ENCODE measurements at regions not wholly inside any gene's neighbourhood (a gene's known extent, or its start where the extent isn't known, plus 50 kb on each side); places are given as distances from the start of the nearest gene placed in this dataset.
"Not testable (repeated sequence)": the region's sequence is repeated elsewhere in the genome, so short reads cannot be mapped to it uniquely, and the experiment has no call there.

DNA sequence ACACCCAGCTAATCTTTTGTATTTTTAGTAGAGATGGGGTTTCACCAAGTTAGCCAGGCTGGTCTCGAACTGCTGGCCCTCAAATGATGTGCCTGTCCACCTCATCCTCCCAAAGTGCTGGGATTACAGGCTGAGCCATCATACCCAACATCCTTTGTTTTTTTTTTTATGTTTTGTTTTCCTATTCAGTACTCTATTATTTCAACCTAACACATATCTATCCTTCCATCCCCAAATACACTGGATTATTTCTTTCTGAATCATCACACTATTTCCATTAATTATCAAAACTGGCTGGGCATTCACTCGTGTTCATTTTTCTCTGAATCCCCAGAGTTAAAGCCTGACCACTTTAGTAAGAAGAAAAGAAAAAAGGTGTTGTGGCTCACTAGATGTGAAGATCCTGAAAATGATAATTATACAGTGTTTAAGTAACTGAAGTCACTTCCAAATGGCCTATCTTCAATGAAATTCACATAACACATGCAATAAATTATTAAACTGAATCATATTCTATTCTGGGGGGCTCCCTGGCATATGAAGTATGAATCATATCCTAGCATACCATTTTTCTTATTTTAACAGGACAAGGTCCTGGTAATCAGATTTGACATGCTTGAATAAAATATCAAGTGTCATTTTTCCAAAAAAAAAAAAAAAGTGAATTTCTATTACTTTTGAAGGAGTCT, 1754.2 kb downstream of the BRINP3 start:
- no peak for DNase-seq (ENCODE audit: low spot score)

DNA sequence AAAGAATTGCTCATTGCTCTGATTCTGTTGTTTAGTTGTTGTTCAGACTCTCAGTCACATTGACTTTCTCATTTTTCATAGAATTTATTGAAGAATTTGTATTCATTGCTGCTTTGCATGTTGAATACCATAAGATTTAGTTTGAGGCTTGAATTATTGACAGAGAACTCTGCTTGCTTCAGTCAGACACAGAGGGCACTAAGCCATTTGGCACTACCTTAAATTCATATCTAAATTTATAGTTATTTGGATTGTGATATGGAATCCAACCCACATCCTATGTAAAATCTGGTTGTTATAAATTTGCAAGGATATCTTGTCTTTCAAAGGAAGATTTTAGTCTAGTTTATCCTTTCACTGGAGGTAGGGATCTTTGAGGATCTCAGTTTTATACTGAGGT, 1748.6 kb downstream of the BRINP3 start:
- no peak for DNase-seq (ENCODE audit: low spot score)

DNA sequence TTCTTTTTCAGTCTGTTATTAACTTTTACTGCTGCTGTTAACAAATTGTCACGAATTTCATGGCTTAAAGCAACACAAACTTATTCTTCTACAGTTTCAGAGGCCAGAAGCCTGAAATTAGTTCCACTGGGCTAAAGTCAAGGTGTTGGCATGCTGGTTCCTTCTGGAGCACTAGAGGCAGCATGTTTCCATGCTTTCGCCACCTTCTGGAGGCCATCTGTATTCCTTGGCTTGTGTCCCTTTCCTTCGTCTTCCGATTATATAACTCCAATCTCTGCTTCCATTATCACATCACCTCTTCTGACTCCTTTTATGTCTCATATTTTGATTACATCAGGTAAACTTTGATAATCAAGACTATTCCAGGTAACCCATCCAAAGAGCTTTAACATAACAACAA, 1742.1 kb downstream of the BRINP3 start:
- DNase-seq (ENCODE audit: low spot score), result no peak

DNA sequence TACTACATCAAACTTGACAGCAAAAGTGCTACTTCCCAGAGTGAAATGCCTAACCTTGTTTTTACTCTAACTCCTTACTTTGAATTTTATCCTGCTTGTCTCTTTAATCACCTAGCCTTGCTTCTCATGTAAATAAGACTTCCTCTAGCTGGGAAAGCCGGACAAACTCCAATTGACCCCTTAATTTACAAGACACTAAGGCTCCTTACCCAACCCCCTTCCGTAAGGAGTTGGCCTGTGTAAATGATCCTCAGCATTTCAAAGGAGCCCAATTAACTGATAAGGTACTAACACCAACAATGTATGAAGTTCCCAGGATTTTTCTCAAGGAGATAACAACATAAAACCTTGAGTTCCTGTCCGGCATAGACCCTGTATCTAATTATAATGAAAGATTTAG, 1728.4 kb downstream of the BRINP3 start:
- DNase-seq (ENCODE audit: low spot score), result not testable (repeated sequence)

DNA sequence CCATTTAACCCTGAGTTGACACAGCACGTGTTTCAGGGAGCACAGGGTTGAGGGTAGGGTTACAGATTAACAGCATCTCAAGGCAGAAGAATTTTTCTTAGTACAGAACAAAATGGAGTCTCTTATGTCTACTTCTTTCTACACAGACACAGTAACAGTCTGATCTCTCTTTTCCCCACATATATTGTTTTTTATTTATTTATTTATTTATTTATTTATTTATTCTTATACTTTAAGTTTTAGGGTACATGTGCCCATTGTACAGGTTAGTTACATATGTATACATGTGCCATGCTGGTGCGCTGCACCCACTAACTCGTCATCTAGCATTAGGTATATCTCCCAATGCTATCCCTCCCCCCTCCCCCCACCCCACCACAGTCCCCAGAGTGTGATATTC, 1725.6 kb downstream of the BRINP3 start:
- DNase-seq (ENCODE audit: low spot score), result not testable (repeated sequence)

DNA sequence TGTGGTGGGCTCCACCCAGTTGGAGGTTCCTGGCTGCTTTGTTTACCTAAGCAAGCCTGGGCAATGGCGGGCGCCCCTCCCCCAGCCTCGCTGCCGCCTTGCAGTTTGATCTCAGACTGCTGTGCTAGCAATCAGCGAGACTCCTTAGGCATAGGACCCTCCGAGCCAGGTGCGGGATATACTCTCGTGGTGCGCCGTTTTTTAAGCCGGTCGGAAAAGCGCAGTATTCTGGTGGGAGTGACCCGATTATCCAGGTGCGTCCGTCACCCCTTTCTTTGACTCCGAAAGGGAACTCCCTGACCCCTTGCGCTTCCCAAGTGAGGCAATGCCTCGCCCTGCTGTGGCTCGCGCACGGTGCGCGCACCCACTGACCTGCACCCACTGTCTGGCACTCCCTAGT, 1719.9 kb downstream of the BRINP3 start:
- not testable (repeated sequence) for DNase-seq (ENCODE audit: low spot score)

DNA sequence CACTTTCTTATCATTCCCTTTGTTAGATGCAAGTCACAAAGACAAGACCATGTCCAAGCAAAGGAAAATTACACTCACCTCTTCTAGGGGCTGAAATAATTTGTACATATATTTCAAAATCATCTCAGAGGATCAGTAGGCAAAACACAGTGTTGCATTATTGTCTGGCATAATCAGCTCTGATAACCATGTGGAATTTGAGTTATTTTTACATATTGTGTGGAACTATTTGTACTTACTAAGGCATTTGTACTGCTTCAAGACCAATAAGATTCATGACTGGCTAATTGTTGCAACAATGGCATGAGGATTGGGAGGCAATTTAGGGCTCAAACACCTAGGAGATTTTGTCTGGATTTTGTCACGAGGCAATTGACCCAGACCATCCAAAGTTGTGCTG, 1716.4 kb downstream of the BRINP3 start:
- DNase-seq (ENCODE audit: low spot score), result no peak

DNA sequence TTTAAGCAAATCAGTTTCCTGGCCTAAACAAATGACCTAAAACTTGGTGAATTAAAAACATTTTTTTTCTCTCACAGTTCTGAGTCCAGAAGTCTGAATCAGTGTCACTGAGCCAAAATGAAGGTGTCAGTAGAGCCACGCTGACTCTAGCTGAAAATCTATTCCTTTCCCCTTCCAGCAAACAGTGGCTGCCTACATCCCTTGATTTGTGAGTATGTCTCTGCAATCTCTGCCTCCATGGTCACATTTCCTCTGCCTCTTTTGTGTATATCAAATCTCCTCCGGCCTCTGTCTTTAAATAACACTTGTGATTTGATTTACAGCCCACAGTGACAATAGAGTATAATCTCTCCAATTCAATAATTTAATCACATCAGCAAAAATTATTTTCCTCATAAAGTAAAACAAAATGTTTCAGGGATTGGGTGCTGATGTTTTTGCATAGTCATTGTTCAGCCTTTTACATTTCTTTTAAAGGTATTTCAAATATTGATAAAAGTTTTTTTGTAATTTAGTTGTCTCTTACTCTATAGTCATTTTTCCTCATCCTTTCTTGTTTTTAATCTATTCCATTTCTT, 1715.4 kb downstream of the BRINP3 start:
- DNase-seq (ENCODE audit: low spot score), result no peak

DNA sequence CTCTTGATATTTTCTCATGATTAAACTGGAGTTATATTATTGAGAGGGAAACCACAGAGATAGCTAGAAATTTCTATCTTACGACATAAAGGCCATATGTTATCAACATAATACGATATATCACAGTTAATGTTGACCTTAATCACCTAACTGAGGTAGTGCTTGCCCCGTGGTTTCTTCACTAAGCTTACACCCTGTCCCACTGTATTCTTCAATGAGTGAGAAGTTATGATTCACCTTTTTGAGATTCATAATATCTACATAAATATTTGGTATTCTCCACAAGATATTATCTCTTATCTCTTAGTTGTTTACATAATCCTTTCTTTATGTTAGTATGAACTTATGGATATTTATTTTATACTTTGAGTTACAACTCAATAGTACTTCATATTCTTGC, 1714.1 kb downstream of the BRINP3 start:
- no peak for DNase-seq (ENCODE audit: low spot score)

DNA sequence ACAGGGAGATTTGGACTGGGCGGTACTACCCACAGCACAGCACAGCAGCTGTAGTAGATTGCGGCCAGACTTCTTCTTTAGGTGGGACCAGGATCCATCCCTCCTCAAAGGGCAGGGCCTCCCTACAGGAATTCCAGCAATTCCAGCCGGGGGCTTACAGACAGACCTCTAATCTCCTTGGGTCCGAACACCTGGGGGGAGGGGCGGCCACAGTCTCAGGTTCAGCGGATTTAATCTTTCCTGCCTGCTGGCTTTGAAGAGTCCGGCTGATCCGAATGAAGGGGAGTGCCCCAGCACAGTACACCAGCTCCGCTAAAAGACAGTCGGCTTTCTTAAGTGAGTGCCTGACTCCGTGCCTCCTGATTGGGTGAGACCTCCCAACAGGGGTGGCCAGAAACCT, 1708.5 kb downstream of the BRINP3 start:
- DNase-seq (ENCODE audit: low spot score), result no peak

DNA sequence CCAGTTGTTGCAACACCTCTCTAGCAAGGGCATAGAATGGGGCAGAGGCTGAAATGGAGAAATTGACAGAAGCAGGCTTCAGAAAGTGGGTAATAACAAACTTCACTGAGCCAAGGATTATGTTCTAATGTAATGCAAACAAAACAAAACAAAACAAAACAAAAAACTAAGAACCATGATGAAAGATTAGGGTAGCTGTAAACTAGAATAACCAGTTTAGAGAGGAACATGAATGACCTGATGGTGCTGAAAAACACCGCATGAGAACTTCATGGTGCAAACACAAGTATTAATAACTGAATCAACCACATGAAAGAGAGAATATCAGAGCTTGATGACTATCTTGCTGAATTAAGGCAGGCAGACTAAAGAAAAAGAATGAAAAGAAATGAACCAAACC, 1707.7 kb downstream of the BRINP3 start:
- no peak for DNase-seq (ENCODE audit: low spot score)

DNA sequence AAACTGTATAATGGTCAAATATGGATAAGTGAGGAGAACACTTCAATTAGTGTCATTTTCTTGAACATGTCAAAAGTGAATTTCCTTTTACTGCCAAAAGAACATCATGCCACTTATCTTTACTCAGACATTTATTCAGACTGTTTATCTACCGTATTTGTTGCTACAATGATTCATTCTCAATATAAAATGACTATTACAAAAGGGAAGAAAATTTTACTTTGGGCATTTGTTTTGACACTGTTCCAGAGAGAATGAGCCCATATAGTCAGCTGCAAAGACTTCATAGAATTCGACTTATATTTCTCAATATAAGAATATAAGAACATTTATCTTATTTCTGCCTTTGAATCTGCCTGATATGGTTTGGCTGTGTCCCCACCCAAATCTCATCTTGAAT, 1699.1 kb downstream of the BRINP3 start:
- DNase-seq (ENCODE audit: low spot score), result no peak

DNA sequence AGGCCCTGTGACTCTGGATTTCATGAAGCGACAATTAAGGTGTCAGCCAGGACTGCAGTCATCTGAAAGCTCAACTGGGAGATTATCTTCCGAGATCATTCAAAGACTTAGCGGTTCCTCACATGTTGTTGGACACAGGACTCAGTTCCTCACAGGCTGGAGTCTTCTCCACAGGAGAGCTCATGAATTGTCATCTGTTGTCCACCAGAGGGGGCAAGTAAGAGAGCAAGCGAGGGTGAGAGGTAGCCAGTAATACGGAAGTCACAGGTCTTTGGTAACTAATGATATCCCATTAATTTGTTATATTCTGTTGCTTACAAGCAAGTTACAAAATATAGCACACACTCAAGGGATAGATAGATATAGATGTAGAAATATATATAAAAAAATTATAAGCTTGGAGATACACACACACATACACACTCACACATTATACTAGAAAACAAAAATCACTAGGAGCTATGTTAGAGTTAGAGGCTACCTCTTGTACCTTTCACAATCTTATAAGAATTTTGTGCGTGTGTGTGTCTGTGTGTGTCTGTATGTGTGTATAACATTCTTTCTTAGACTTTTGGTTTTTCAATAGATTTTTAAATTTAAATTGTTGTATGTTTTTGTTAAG, 1695.3 kb downstream of the BRINP3 start:
- DNase-seq (ENCODE audit: low spot score), result peak; percentile 0

DNA sequence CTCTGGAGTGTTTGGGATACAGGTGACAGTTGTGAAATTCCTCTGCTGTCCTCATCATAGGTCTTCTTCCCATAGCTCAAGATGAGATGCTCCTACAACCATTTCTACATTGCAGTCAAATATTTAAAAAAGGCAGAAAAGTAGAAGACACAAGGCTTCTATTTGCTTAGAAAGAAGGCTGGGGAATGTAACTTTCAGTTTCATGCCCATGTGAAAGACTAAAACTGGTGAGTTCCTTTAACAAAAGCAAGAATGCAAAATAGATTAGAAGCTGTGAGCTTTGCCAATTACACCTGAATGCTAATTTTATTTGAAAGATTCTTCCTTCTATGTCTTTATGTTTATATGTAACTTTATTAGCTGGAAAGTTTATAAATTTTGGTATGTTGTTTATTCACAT, 1682.7 kb downstream of the BRINP3 start:
- DNase-seq (ENCODE audit: low spot score), result no peak

DNA sequence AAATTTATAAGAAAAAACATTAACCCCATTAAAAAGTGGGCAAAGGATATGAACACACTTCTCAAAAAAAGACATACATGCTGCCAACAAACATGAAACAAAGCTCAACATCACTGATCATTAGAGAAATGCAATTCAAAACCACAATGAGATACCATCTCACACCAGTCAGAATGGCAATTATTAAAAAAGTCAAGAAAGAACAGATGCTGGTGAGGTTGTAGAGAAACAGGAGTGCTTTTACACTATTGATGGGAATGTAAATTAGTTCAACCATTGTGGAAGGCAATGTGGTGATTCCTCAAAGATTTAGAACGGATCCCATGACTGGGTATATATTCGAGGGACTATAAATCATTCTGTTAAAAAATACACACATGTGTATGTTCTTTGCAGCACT, 1665.5 kb downstream of the BRINP3 start:
- DNase-seq (ENCODE audit: low spot score), result not testable (repeated sequence)

DNA sequence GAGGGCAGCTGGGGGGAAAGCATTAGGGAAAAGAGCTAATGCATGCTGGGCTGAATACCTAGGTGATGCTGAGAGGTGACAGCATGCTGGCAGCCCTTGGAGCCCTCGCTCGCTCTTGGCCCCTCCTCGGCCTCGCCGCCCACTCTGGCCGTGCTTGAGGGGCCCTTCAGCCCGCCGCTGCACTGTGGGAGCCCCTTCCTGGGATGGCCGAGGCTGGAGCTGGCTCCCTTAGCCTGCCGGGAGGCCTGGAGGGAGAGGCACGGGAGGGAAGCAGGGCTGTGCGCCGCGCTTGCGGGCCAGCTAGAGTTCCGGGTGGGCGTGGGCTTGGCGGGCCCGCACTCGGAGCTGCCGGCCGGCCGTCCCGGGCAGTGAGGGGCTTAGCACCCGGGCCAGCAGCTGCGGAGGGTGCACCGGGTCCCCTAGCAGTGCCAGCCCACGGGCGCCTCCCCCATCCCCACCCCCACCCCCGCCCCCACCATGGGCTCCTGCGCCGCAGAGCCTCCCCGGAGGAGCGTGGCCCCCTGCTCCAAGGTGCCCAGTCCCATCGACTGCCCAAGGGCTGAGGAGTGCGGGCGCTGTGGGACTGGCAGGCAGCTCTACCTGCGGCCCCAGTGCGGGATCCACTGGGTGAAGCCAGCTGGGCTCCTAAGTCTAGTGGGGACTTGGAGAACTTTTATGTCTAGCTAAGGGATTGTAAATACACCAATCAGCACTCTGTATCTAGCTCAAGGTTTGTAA, 1664.7 kb downstream of the BRINP3 start:
- DNase-seq (ENCODE audit: low spot score), result not testable (repeated sequence)

DNA sequence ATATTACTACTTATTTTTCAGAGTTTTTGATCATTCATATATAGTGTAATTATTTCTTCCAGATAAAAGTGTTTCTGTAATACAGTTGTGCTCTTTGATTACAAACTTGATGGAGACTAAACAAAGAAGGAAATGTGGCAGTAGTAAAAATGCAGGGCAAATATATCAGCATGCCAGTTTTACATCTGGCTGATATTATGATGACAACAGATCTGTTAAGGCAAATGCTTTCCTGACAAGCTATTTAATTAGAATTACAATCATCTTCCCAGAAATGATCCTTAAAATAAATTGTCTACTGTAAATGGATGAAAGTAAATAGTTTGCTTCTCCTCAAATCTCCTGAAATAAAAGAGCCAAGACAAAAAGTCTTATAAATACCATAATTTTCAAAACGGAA, 1659.8 kb downstream of the BRINP3 start:
- no peak for DNase-seq (ENCODE audit: low spot score)

DNA sequence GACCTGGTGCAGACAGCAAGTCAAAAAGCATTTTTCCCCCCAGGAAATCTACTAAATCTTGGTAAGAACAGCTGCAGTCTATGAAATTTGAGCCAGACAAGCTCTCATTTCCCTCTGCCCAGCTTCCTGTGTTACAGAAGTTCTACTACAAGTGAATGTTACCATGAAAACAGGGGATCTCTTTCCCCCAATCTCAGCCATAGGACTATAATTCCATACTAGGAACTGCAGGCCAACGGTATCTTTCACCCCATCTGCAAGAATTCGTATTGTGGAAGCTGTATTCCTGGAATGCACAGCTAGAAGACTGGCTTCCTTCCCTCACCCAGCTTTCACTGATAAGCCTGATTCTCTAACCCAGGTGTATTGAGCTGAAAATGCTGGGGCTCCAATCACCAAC, 1655.4 kb downstream of the BRINP3 start:
- no peak for DNase-seq (ENCODE audit: low spot score)

DNA sequence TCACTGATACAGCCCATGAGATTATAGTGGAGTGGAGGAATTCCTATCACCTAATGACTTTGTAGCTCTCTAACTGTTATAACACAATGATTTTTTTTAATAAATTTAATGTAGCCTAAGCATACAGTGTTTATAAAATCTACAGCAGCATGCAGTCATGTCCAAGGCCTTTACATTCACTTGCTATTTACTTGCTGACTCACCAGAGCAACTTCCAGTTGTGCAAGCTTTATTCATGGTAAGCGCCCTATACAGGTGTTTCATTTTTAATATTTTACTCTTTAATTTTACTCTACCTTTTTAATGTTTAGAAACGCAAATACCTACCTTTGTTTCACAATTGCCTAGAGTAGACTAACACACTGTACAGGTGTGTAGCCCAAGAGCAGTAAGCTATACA, 1652.2 kb downstream of the BRINP3 start:
- no peak for DNase-seq (ENCODE audit: low spot score)

DNA sequence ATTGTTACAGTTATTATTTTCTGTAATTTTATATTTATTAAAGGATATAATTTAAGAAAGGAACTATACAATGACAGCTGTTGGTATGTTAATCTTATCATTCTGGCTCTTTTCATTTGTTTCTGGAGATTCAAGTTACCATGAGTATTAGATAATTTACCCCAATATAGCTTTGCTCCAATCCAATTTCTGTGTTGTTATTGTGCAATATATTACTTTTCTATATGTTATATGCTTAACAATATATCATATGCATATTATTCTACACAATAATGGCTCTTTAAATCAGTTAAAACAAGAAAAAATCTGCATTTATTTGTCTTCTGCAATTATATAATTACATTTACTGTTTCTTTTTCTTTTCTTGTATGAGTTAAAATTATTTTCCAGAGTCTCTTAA, 1650.9 kb downstream of the BRINP3 start:
- no peak for DNase-seq (ENCODE audit: low spot score)

DNA sequence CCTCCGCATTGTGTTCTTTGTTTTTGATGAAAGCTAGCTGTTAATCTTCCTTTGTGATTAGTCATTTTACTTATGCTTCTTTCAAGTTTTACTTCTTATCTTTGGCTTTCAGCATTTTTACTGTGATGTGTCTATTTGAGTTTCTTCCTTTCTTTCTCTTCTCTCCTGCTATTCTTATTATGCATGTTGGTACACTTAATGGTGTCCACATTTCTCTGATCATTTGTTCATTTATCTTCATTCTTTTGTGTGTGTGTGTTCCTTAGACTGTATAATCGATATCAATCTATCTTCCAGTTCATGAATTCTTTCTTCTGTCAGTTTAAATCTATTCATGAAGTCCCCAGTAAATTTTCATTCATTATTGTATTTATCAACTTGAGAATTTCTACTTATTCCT, 1650.3 kb downstream of the BRINP3 start:
- no peak for DNase-seq (ENCODE audit: low spot score)

DNA sequence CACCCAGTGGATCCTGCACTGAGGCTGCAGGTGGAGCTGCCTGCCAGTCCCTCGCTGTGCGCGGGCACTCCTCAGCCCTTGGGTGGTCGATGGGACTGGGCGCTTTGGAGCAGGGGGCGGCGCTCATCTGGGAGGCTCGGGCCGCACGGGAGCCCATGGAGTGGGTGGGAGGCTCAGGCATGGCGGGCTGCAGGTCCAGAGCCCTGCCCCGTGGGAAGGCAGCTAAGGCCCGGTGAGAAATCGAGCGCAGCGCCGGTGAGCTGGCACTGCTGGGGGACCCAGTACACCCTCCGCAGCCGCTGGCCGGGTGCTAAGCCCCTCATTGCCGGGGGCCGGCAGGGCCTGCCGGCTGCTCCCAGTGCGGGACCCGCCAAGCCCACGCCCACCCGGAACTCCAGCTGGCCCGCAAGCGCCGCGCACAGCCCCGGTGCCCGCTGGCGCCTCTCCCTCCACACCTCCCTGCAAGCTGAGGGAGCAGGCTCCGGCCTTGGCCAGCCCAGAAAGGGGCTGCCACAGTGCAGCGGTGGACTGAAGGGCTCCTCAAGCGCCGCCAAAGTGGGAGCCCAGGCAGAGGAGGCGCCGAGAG, 1636.5 kb downstream of the BRINP3 start:
- DNase-seq (ENCODE audit: low spot score), result not testable (repeated sequence)

DNA sequence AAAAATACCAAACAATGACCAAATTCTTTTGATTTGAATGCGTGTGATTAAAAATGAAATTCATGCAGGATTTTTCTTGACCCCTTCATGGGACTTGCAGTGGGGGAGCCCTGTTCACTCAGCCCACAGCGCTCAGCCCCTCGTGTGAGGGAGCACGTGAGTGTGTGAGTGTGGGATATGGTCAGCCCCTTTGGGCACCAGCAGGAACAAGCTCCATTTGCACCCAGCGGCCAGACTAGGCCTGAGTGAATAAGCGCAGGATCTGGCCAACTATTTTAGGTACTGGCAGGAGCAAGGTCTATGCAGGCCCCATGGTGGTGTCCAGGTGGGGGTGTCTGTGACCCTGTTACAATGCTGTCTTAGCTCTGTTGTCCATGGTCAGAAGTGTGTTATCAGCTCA, 1631.2 kb downstream of the BRINP3 start:
- no peak for DNase-seq (ENCODE audit: low spot score)

Data from SW480 (cell line).